Heart left ventricle (tissue), 13 donors: ENCODE measurements at regions not wholly inside any gene's neighbourhood (a gene's known extent, or its start where the extent isn't known, plus 50 kb on each side); places are given as distances from the start of the nearest gene placed in this dataset.

Experiments
- CTCF ChIP-seq, 12 donors: fragments of 200-600 bp; sonication (generic) in 4 of 12; IDR thresholded peaks; one replicate each; pipeline versions ENCODE4 v1.5.0 to v1.8.0; 2018 to 2022; ENCODE audit warnings: antibody characterized with exemption in 12 of 12, mild to moderate bottlenecking in 5 of 12
- POLR2A ChIP-seq, 2 donors: fragments of 450-650 bp; IDR thresholded peaks; one replicate each; pipeline ENCODE4 v1.6.1; 2017; ENCODE audit warnings: antibody characterized with exemption in 2 of 2, mild to moderate bottlenecking in 2 of 2, moderate library complexity in 2 of 2
- donor health status: ischemic (EF 13 %, LVEDD 7.1; RV severe dilation, severe dysfunction).
- donor health status: DM: no; HTN: yes; CAD: no.
- donor health status: DM: no; HTN: no; CAD: no.
- donor health status: ischemic (EF 25% LVEDD 6.9; RV normal size, moderate dysfunction).
- donor health status: ischemic (EF 25% LVEDD 5.7; RV mildly dilated, moderate dysfunction).
- donor health status: ischemic (EF 35%, LVEDD 5.7; RV mildly dilated, moderate dysfunction).
- donor health status: nonischemic (EF 11% LVEDD 7.7; RV severe dilation, severe dysfunction).
- donor health status: DM: yes; HTN: yes; CAD: no.
- donor health status: PGD.
- donor health status: ischemic (EF 29% LVEDD 5.4; RV normal size, mild dysfunction).
- donor health status: nonischemic (EF 23%, LVEDD 6.1; RV moderate dilation, normal function).

GRCh38 chr4:138910914-138911336, 104.7 kb upstream of the NOCT start:
- TF ChIP-seq CTCF (IDR thresholded peaks at IDR 0.05) (no peak), POLR2A (IDR thresholded peaks at IDR 0.05) (peak in 1 of 2 donors; percentile 25)
